Calu3 (cell line): ENCODE measurements at regions not wholly inside any gene's neighbourhood (a gene's known extent, or its start where the extent isn't known, plus 50 kb on each side); places are given as distances from the start of the nearest gene placed in this dataset.

ENCODE experiments used
- BruUV-seq: library from RNA; stranded (reverse); fragments of 400-500 nt; replicated peaks from 2 replicates; lab custom pipeline; 2021; lab: Mats Ljungman, UMichigan
- CTCF ChIA-PET: fragments of 300-600 bp; sonication (Branson Sonifier 250); formaldehyde crosslinking; loops from one replicate; lab custom pipeline; 2022; ENCODE audit warnings: antibody characterized with exemption; lab: Charles Lee
- DNase-seq: peaks from one replicate; pipeline ENCODE4 v3.0.0; 2022
- H3K27ac Mint-ChIP-seq: one replicate; pipeline ENCODE4 v1.8.0; 2022; ENCODE audit warnings: mixed read lengths; ENCODE audit not compliant: unreplicated experiment
- H3K27me3 Mint-ChIP-seq: one replicate; pipeline ENCODE4 v1.8.0; 2022; ENCODE audit warnings: mixed read lengths; ENCODE audit not compliant: unreplicated experiment
- H3K36me3 Mint-ChIP-seq: one replicate; pipeline ENCODE4 v1.8.0; 2022; ENCODE audit warnings: mild to moderate bottlenecking, moderate library complexity, mixed read lengths; ENCODE audit not compliant: insufficient read depth, unreplicated experiment
- H3K4me1 Mint-ChIP-seq: one replicate; pipeline ENCODE4 v1.8.0; 2022; ENCODE audit warnings: mild to moderate bottlenecking, low read depth, mixed read lengths; ENCODE audit not compliant: unreplicated experiment
- H3K4me3 Mint-ChIP-seq: one replicate; pipeline ENCODE4 v1.8.0; 2022; ENCODE audit warnings: mild to moderate bottlenecking, low read depth, moderate library complexity, mixed read lengths; ENCODE audit not compliant: unreplicated experiment
- H3K9me3 Mint-ChIP-seq: one replicate; pipeline ENCODE4 v1.8.0; 2022; ENCODE audit warnings: low read depth, mixed read lengths; ENCODE audit not compliant: unreplicated experiment
- intact Hi-C: fragments of 100-400 bp; cut with micrococcal nuclease; formaldehyde crosslinking; loops from one replicate; pipeline ENCODE4 v1.10.0; 2022; ENCODE audit not compliant: unreplicated experiment
- TF ChIP-seq, protein P1 (sequence below): fragments of 200-600 bp; IDR thresholded peaks from one replicate; pipeline ENCODE4 v1.8.0; 2022; ENCODE audit warnings: antibody characterized with exemption; ENCODE audit not compliant: unreplicated experiment

DNA sequence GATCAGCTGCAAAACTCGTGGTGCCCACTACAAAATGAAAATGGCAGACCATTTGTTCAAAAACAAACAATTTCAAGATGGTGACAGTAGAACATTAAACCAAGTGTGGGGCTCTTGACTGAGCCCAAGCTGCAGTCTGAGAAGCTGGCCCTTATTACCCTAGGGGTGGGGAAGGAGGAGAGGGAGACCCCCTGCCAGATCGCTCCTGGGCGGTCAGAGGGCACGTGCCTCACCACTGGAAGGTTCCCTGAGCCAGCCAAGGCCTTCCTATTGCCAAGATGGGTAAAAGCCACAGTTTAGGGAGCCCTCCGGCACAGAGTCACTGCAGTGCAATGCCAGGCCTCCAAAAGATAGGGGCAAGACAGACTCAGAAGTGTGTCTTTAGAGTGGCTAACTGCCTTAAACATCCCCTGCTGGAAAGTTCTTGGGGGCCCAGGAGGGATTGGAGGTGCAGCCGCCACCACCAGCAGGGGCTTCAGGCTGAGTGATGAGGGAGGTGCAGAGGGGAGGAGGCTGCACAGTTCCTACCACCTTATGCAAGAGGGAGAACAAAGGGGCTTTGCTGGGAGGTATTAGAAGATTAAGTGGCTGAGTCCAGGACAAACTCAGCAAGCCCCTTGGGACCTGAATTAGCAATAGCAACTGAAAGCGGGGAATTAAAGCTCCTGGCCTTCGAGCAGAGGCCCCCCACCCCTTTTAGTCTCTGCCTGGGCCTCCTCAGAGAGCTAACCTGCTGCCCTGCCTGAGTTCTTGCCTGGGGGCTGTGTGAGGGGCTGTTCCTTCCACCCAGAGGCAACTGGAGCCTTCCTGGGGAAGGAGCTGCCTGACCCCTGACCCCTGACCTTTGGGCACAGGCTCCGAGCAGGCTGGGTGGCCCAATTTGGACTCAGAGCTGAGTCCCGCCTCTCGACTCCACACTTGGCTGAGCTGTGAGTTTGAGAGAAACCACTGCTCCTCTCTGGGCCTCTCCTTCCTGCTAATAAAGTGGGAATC, 88.4 kb downstream of the VEGFA start:
- no peak overlapping the region for H3K27ac Mint-ChIP-seq
- CTCF ChIA-PET, result interaction anchor here (0.6 to 1.2 kb wide), 2 partner anchors 52 to 202 kb away, joined by 3 to 9 read pairs; no protein-coding TSS in a partner anchor
- intact Hi-C loops, result loop anchor here (5.0 to 10.0 kb wide), 2 partner anchors 146 to 214 kb away; no protein-coding TSS in a partner anchor

DNA sequence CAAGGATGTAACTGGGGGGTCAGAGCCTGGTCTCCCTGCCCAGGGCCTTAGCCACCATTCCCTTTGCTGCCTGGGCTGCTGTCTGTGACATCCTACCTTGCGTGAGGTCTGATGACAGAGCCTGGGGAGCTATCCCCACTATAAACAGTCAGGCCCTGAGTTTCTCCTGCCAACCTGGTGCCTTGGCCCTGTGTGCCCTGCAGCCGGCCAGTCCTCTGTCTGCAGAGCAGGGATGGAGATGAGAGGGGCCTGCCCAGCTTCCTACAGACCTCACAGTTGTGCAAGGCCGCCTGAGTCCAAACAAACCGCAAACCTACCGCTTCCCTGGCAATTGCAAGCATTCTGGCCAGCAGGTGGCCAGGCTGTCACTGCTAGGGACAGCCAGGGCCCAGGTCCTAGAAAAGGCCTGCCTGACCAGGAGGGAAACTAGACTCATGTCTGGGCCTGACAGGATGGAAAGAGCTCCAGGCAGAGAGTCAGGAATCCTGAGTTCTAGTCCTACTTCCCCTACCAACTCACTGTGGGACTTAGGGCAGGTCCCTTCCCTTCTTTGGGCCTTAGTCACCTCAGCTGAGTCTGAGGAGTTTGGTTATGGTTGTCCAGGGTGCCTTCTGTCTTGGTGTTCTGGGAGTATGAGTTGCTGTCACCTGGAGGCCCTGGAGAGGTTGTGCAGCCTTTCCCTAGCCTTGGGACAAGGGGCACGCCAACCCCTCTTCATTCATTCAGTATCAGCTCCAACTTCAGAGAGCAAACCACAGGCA, 86.2 kb downstream of the VEGFA start:
- no peaks in the 10 kb centered on the region for H3K27me3 Mint-ChIP-seq
- peak; percentile 86 for DNase-seq
- no peak overlapping the region for H3K4me3 Mint-ChIP-seq
- peaks cover 63% of the 10 kb centered on the region for H3K4me1 Mint-ChIP-seq
- no peaks in the 10 kb centered on the region for H3K36me3 Mint-ChIP-seq
- H3K9me3 Mint-ChIP-seq, result no peaks in the 10 kb centered on the region
- intact Hi-C loops, result loop anchor here (2.0 to 10.0 kb wide), 4 partner anchors 55 to 216 kb away; no protein-coding TSS in a partner anchor
- peak overlapping the region; percentile 72 for H3K27ac Mint-ChIP-seq
- CTCF ChIA-PET, result interaction anchor here (0.6 to 2.2 kb wide), 33 partner anchors 10 to 226 kb away, joined by 3 to 42 read pairs (median 5); partner anchors contain the start of gene MRPS18A
- BruUV-seq, result no TSS peak
- TF ChIP-seq, protein P1, sequence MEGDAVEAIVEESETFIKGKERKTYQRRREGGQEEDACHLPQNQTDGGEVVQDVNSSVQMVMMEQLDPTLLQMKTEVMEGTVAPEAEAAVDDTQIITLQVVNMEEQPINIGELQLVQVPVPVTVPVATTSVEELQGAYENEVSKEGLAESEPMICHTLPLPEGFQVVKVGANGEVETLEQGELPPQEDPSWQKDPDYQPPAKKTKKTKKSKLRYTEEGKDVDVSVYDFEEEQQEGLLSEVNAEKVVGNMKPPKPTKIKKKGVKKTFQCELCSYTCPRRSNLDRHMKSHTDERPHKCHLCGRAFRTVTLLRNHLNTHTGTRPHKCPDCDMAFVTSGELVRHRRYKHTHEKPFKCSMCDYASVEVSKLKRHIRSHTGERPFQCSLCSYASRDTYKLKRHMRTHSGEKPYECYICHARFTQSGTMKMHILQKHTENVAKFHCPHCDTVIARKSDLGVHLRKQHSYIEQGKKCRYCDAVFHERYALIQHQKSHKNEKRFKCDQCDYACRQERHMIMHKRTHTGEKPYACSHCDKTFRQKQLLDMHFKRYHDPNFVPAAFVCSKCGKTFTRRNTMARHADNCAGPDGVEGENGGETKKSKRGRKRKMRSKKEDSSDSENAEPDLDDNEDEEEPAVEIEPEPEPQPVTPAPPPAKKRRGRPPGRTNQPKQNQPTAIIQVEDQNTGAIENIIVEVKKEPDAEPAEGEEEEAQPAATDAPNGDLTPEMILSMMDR, result peak; percentile 94

More for the DNA sequence above, 88.4 kb downstream of the VEGFA start:
- Mint-ChIP-seq H3K36me3 (no peaks in the 10 kb centered on the region), H3K4me1 (peaks cover 46% of the 10 kb centered on the region), H3K27me3 (no peaks in the 10 kb centered on the region), H3K9me3 (no peaks in the 10 kb centered on the region), H3K4me3 (no peak overlapping the region)
- TF ChIP-seq, protein P1, result no peak
- BruUV-seq, result no TSS peak
- no peak for DNase-seq

DNA sequence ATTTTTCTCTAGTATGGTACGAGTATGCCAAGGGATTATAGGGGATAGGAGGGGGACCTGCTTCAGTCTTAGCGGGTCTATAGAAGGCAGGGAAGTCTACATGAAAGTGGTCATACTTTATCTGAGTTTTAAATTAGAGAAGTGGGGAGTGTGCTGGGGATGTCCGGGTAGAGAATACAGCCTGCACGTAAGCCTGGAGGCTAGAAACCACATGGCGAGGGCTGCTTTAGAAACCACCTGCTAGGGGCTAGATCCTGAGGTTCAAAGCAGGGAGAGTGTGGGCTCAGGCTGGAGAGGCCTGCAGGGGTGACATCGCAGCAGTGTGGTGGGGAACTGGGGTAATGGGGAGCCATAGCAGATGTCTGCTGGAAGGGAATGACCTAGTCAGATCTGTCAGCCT, 85.2 kb downstream of the VEGFA start:
- TF ChIP-seq, protein P1, result no peak
- H3K27ac Mint-ChIP-seq, result peak overlapping the region; percentile 24
- no peaks in the 10 kb centered on the region for H3K9me3 Mint-ChIP-seq
- CTCF ChIA-PET, result interaction anchor here (1.2 to 1.9 kb wide), 11 partner anchors 9 to 223 kb away, joined by 3 to 42 read pairs (median 6); partner anchors contain the start of gene MRPS18A
- H3K4me3 Mint-ChIP-seq, result no peak overlapping the region
- no peaks in the 10 kb centered on the region for H3K36me3 Mint-ChIP-seq
- peaks cover 71% of the 10 kb centered on the region for H3K4me1 Mint-ChIP-seq
- no TSS peak for BruUV-seq
- no peak for DNase-seq
- no peaks in the 10 kb centered on the region for H3K27me3 Mint-ChIP-seq
- intact Hi-C loops, result loop anchor here (5.0 to 10.0 kb wide), 2 partner anchors 150 to 217 kb away; no protein-coding TSS in a partner anchor

DNA sequence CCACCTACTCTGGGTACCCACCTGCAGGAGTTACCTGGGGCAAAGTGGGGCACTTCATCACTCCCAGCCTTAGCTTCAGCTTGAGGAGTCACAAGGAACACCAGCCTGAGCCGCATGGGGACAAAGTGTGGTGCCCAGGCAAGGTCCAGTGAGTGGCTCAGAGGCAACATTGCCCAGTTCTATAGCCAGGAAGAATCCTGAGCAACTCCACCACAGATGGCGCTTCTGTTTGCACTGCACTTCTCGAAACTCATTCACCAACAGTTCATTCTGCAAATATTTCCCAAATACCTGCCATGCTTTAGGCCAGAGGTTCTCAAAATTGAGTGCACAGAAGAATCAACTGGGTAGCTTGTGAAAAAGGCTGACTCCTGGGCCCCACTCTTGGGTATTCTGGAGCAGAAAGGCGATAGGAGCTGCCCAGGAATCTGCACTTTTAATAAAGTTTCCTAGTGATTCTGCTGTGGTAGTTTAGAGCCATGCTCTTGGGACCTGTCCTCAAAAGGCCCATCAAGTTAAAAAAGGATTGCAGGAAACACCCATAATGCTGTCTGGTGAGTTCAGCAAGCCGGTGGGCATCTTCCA, 83.1 kb downstream of the VEGFA start:
- no TSS peak for BruUV-seq
- Mint-ChIP-seq H3K4me1 (peaks cover 68% of the 10 kb centered on the region), H3K27ac (no peak overlapping the region), H3K27me3 (no peaks in the 10 kb centered on the region), H3K36me3 (no peaks in the 10 kb centered on the region), H3K4me3 (no peak overlapping the region), H3K9me3 (no peaks in the 10 kb centered on the region)
- TF ChIP-seq, protein P1, result no peak
- DNase-seq, result no peak
- CTCF ChIA-PET, result no interaction called here
- intact Hi-C loops, result loop anchor here (10.0 kb wide), 1 partner anchor 152 kb away; no protein-coding TSS in a partner anchor
